ENCODE measurements at regions not wholly inside any gene's neighbourhood (a gene's known extent, or its start where the extent isn't known, plus 50 kb on each side); places are given as distances from the start of the nearest gene placed in this dataset.

- H3K4me3 ChIP-seq = no peak overlapping the region
- no peaks in the 10 kb centered on the region for H3K27me3 ChIP-seq (replicated peaks; ENCODE audit: insufficient read depth)
- WGBS = 74% methylated on average over 4 of the region's 4 CpGs
- no peaks in the 10 kb centered on the region for H3K9me3 ChIP-seq
- no peaks in the 10 kb centered on the region for H3K4me1 ChIP-seq (replicated peaks)
- DNase-seq (ENCODE audit: low spot score) = no peak
- TF ChIP-seq POLR2AphosphoS5 (IDR thresholded peaks at IDR 0.05) (no peak), CTCF (IDR thresholded peaks at IDR 0.05) (no peak), POLR2A (IDR thresholded peaks at IDR 0.05) (no peak)
- H3K36me3 ChIP-seq = no peaks in the 10 kb centered on the region
- H3K27ac ChIP-seq = no peak overlapping the region
- intact Hi-C loops (cut with DNase I) = no loop called here
Observed at GRCh38 chr16:60073376-60073775, 1339.3 kb upstream of the GOT2 start.

- H3K27ac ChIP-seq = no peak overlapping the region
- H3K27me3 ChIP-seq (replicated peaks; ENCODE audit: insufficient read depth) = no peaks in the 10 kb centered on the region
- no peaks in the 10 kb centered on the region for H3K36me3 ChIP-seq
- DNase-seq (ENCODE audit: low spot score) = no peak
- no peaks in the 10 kb centered on the region for H3K4me1 ChIP-seq (replicated peaks)
- H3K9me3 ChIP-seq = no peaks in the 10 kb centered on the region
- intact Hi-C loops (cut with DNase I) = no loop called here
- no peak for TF ChIP-seq POLR2AphosphoS5 (IDR thresholded peaks at IDR 0.05)
- no peak for TF ChIP-seq CTCF (IDR thresholded peaks at IDR 0.05)
- no peak for TF ChIP-seq POLR2A (IDR thresholded peaks at IDR 0.05)
- H3K4me3 ChIP-seq = no peak overlapping the region
Observed at GRCh38 chr16:60064026-60064425, 1329.9 kb upstream of the GOT2 start.

GRCh38 chr16:60061396-60061795, 1327.3 kb upstream of the GOT2 start:
- no peaks in the 10 kb centered on the region for H3K27me3 ChIP-seq (replicated peaks; ENCODE audit: insufficient read depth)
- no peak overlapping the region for H3K27ac ChIP-seq
- H3K36me3 ChIP-seq = no peaks in the 10 kb centered on the region
- no peaks in the 10 kb centered on the region for H3K4me1 ChIP-seq (replicated peaks)
- no peak for DNase-seq (ENCODE audit: low spot score)
- H3K4me3 ChIP-seq = no peak overlapping the region
- no peaks in the 10 kb centered on the region for H3K9me3 ChIP-seq
- TF ChIP-seq POLR2A (IDR thresholded peaks at IDR 0.05) (no peak), CTCF (IDR thresholded peaks at IDR 0.05) (no peak), POLR2AphosphoS5 (IDR thresholded peaks at IDR 0.05) (no peak)
- intact Hi-C loops (cut with DNase I) = no loop called here

GRCh38 chr16:60060731-60061130, 1326.6 kb upstream of the GOT2 start:
- no peaks in the 10 kb centered on the region for H3K9me3 ChIP-seq
- 18% methylated on average over 2 of the region's 2 CpGs for whole genome bisulfite sequencing
- intact Hi-C loops (cut with DNase I) = no loop called here
- no peaks in the 10 kb centered on the region for H3K27me3 ChIP-seq (replicated peaks; ENCODE audit: insufficient read depth)
- H3K36me3 ChIP-seq = no peaks in the 10 kb centered on the region
- no peak overlapping the region for H3K4me3 ChIP-seq
- no peak for DNase-seq (ENCODE audit: low spot score)
- no peaks in the 10 kb centered on the region for H3K4me1 ChIP-seq (replicated peaks)
- no peak overlapping the region for H3K27ac ChIP-seq
- no peak for TF ChIP-seq CTCF (IDR thresholded peaks at IDR 0.05)
- no peak for TF ChIP-seq POLR2A (IDR thresholded peaks at IDR 0.05)
- TF ChIP-seq POLR2AphosphoS5 (IDR thresholded peaks at IDR 0.05) = no peak

- TF ChIP-seq POLR2A (IDR thresholded peaks at IDR 0.05) = no peak
- no peak for TF ChIP-seq CTCF (IDR thresholded peaks at IDR 0.05)
- TF ChIP-seq POLR2AphosphoS5 (IDR thresholded peaks at IDR 0.05) = no peak
- Histone ChIP-seq H3K4me1 (replicated peaks) (no peaks in the 10 kb centered on the region), H3K9me3 (no peaks in the 10 kb centered on the region), H3K36me3 (no peaks in the 10 kb centered on the region), H3K27me3 (replicated peaks; ENCODE audit: insufficient read depth) (no peaks in the 10 kb centered on the region), H3K4me3 (no peak overlapping the region), H3K27ac (no peak overlapping the region)
- 58% methylated on average over 1 of the region's 1 CpG for WGBS
- DNase-seq (ENCODE audit: low spot score) = no peak
- intact Hi-C loops (cut with DNase I) = no loop called here
Observed at GRCh38 chr16:60059141-60059540, 1325.0 kb upstream of the GOT2 start.

Measured in prostate gland (tissue), 2 donors.